ENCODE measurements at regions not wholly inside any gene's neighbourhood (a gene's known extent, or its start where the extent isn't known, plus 50 kb on each side); places are given as distances from the start of the nearest gene placed in this dataset.

GRCh38 chr12:107423531-107423930 lies 262.1 kb upstream of the PWP1 start:
- TF ChIP-seq POLR2AphosphoS5 (IDR thresholded peaks at IDR 0.05) (no peak), POLR2A (IDR thresholded peaks at IDR 0.05) (no peak)
- TF ChIP-seq, protein P1, sequence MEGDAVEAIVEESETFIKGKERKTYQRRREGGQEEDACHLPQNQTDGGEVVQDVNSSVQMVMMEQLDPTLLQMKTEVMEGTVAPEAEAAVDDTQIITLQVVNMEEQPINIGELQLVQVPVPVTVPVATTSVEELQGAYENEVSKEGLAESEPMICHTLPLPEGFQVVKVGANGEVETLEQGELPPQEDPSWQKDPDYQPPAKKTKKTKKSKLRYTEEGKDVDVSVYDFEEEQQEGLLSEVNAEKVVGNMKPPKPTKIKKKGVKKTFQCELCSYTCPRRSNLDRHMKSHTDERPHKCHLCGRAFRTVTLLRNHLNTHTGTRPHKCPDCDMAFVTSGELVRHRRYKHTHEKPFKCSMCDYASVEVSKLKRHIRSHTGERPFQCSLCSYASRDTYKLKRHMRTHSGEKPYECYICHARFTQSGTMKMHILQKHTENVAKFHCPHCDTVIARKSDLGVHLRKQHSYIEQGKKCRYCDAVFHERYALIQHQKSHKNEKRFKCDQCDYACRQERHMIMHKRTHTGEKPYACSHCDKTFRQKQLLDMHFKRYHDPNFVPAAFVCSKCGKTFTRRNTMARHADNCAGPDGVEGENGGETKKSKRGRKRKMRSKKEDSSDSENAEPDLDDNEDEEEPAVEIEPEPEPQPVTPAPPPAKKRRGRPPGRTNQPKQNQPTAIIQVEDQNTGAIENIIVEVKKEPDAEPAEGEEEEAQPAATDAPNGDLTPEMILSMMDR (IDR thresholded peaks at IDR 0.05): no peak
